ENCODE measurements at regions not wholly inside any gene's neighbourhood (a gene's known extent, or its start where the extent isn't known, plus 50 kb on each side); places are given as distances from the start of the nearest gene placed in this dataset.

DNA sequence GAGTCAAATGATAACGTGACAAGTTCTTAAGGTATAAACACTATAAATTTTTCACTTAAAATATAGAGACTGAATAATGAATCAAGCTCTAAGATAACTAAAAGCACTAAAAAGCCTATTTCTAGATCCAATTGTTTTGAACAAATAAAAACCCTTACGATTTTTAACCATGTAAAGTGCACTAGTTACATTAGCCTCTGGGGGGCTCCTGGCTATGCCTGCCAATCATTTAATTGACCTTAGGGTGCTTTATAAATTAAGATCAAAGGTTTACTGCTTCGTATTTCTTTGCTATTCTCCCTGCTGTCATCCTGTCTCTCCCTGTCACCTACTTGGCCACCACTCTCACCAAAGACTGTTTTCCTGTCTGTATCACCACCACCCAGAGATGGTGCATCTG lies 133.4 kb downstream of the ESM1 start:
- peak; percentile 39 for TF ChIP-seq CTCF (conservative IDR thresholded peaks at IDR 0.05; ENCODE audit: low read depth, low read length)

DNA sequence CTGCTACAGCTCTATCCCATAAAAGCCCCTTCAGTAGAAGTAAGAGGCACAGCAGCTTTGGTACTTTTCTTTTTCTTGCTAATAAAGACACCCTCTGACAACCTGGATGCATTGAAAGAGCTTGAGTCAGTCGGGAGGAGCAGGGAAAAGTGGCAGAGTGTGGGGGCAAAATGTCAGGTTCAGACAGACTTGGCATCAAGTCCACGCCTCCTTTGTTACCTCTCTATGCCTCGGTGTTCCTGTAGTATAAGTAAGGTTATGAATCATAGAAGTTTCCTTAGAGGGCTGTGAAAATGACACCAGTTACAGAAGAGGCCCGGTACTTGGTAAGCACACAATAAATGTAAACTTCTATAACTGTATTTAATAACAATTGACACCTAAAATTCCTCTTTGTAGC lies 133.9 kb downstream of the ESM1 start:
- no peak overlapping the region for H3K4me3 ChIP-seq (ENCODE audit: low read length)
- TF ChIP-seq CTCF (conservative IDR thresholded peaks at IDR 0.05; ENCODE audit: low read depth, low read length), result no peak
- no peak for DNase-seq (ENCODE audit: low read depth)

More for the DNA sequence above, 133.4 kb downstream of the ESM1 start:
- DNase-seq (ENCODE audit: low read depth), result no peak
- H3K4me3 ChIP-seq (ENCODE audit: low read length), result no peak overlapping the region

GRCh38 chr5:54848581-54848980 lies 136.8 kb downstream of the ESM1 start:
- no peak for DNase-seq (ENCODE audit: low read depth)
- TF ChIP-seq CTCF (conservative IDR thresholded peaks at IDR 0.05; ENCODE audit: low read depth, low read length), result no peak
- H3K4me3 ChIP-seq (ENCODE audit: low read length), result no peak overlapping the region

DNA sequence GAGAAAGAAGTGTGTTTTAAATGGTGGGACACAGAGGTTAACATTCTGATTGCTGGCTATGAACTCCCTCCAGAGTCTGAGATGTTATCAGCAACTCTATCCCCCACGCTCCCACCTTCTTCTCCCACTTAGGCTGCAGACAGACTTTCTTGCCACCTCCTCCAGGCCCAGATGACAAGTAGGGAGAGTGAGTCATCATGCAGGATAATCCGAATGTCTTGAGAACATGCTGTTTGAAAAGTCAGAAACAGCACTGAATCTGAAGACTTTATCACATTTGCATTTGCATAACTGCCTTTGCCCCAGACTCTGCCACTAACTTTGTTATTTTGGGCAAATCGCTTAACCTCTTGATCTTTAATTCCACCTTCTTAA lies 139.8 kb downstream of the ESM1 start:
- peak; percentile 25 for DNase-seq (ENCODE audit: low read depth)
- no peak overlapping the region for H3K4me3 ChIP-seq (ENCODE audit: low read length)
- no peak for TF ChIP-seq CTCF (conservative IDR thresholded peaks at IDR 0.05; ENCODE audit: low read depth, low read length)

DNA sequence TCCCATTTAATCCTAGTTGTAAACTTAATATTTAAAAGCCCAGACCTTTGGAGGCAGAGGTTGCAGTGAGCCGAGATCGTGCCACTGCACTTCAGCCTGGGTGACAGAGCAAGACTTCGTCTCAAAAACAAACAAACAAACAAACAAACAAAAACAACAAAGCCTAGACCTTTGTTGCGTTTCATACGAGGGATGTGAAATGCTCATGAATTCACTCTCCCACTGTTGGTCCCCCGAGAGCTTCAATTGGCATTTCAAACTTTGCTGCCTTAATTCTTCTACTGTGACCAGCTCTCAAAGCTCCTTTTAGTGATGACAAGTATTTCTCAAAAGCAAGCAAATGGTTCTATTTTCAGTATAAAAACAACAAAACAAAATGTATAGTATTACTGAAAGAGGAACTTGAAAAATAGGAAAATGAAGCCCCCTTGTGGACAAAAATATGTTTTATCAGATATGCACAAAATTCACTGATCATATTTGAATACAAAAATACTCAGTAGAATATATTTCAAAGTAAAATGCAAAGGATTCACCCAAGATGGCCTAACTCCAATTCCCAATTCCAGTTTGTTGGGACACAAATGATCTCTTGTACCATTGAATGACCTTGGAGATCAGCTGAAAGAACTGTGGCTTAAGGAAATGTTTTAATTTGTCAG lies 140.4 kb downstream of the ESM1 start:
- DNase-seq (ENCODE audit: low read depth), result peak; percentile 17
- no peak overlapping the region for H3K4me3 ChIP-seq (ENCODE audit: low read length)
- TF ChIP-seq CTCF (conservative IDR thresholded peaks at IDR 0.05; ENCODE audit: low read depth, low read length), result peak; percentile 40

DNA sequence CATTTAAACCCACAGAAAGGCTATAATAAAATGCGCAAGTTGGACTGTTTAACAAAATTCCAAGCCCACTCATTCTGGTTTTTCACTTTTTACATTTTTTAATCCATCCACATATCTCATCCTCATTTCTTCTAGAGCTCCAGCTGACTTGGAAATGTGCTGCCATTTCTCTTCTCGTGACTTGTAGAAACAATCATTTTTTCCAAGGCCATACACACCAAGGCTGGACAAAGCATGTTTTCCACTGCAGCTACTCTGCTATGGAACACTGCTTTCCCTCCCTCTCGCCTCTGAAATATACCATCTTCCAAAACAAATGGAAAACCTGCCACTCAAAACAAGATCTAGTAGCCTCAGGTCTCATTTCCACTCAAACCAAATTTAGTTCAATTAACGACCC lies 141.1 kb downstream of the ESM1 start:
- no peak overlapping the region for H3K4me3 ChIP-seq (ENCODE audit: low read length)
- no peak for TF ChIP-seq CTCF (conservative IDR thresholded peaks at IDR 0.05; ENCODE audit: low read depth, low read length)
- DNase-seq (ENCODE audit: low read depth), result no peak

DNA sequence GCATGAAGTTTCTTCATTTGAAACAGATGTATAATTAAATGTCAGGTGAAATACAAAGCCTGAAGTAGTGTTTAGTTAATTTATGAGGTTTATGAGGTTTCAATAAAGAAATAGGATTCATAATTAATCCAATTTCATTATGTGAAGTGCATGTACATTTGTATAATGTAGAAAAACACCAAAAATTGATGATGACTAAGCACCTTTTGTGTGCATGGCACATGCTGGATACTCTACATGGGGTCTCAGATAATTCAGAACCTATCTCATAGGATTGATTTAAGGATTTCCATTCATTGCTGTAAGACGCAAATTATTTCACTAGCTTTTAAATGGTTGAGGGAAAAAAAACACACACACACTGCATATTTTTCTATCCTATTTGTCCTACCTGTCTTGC lies 143.9 kb downstream of the ESM1 start:
- no peak for TF ChIP-seq CTCF (conservative IDR thresholded peaks at IDR 0.05; ENCODE audit: low read depth, low read length)
- no peak overlapping the region for H3K4me3 ChIP-seq (ENCODE audit: low read length)
- no peak for DNase-seq (ENCODE audit: low read depth)

All from retinal pigment epithelial cell (primary cell).